GM15510 (cell line): ENCODE measurements at regions not wholly inside any gene's neighbourhood (a gene's known extent, or its start where the extent isn't known, plus 50 kb on each side); places are given as distances from the start of the nearest gene placed in this dataset.

Experiments used
- POLR2A ChIP-seq: IDR thresholded peaks from 3 replicates; pipeline ENCODE4 v1.6.1; 2011; ENCODE audit warnings: borderline replicate concordance; ENCODE audit not compliant: insufficient read length; ENCODE audit errors: extremely low read depth

DNA sequence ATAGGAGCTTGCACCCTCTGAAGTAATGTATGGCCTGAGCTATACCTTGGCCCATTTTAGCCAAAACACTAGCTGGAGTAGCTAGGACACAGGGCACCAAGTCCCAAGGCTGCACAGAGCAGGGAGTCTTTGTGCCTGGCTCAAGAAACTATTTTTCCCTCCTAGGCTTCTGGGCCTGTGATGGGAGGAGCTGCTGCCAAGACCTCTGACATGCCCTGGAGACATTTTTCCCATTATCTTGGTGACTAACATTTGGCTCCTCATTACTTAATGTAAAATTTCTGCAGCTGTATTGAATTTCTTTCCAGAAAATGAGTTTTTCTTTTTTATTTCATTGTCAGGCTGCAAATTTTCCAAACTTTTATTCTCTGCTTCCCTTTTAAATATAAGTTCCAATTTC, 1099.2 kb downstream of the CDH18 start:
- no peak for TF ChIP-seq POLR2A

DNA sequence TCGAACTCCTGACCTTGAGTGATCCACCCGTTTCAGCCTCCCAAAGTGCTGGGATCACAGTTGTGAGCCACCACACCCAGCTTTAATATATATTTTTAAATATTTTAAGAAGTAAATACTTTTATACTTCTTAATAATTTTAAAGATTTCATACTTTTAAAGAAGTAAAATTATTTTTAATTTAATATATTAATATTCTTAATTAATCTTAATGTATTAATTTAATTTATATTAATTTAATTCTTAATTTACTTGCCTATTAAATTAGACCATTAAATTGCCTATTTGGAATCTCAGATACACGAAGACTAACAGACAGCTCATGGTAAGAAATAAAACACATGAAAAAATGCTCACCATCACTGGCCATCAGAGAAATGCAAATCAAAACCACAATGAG, 1087.4 kb downstream of the CDH18 start:
- no peak for TF ChIP-seq POLR2A

DNA sequence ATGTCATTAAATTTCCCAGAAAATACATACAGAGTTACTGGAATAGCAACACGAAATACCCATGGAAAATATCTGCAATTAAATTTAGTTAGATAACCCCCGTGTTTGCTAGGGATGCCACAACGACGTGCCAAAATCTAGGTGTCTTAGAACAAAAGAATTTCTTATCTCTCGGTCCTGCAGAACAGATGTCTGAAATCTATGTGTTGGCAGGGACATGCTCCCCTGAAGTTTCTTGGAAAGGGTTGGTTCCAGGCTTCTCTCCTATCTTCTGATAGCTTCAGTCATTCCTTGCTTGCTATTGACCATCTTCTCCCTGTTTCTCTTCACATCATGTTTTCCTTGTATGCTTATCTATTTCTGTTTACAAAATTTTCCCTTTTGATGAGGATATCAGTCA, 1067.0 kb downstream of the CDH18 start:
- TF ChIP-seq POLR2A: no peak

DNA sequence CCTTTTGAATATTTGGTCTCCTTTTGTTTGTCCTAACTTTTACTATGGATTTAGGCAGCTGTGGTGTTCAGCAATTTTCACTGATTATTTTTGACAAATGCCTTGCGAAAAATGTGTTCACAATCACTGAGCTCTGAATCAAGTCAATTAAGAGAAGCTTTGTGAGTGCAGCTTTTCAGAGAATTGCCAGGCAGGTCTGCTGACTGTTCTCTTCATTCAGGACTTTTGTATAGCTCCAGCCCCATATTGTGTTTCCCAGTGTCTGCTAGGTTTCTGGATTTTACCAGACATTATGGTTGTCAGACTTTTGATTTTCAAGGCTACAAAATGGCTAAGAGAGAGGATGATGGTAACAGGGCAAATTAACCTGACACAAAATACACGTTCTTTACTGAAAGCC, 1055.9 kb downstream of the CDH18 start:
- TF ChIP-seq POLR2A: no peak

DNA sequence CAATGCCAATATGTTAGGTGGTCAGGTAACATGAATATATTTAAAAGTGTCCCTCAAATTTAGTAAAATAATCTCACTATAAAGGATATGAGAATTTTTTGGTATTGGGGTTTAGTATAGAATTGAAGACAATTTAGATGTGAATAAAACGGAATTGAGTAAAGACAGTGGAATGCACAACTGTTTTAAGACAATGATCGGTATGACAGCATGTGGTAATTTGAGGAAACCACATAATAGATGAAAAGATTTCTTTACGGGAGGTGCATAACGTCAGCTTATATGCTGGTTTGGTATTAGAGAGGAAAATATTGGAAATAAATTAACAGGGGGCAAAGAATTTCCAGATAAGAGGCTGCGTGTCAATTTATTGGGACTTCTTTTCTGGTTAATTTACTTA, 1043.2 kb downstream of the CDH18 start:
- no peak for TF ChIP-seq POLR2A

DNA sequence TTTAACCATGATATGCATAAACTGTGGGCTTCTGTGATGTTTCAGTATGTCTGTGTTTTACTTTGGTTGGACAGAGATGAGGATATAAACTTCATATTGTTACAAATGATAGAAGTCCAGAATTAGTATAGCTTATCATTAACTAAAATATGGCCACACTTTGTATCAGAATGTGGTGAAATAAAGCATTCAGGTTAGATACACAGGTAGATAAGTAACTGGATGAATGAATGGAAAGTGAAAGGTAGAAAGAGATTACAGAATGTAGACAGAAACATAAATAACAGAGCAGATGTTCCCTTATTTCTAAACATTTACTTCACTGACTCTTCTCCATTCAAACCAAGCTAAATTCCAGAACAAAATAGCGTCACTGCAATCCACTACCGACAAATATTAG, 1033.8 kb downstream of the CDH18 start:
- no peak for TF ChIP-seq POLR2A

DNA sequence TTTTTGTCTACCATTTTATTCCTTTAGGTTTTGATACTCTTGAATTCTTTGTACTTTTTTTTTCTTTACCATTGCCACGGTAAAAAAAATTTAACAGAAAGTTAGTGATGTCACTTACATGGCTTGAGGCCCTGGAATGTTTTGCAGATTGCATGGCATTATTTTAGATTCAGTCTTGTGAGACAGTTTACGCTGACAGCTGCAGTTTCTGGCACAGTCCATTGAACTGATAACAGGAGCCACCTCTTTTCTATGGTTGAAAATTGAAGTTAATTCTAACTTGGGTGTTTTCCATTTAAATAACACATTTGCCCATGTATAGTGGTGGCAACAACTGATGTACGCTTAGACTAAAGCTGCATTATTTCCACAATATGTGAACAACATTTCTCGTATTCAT, 1028.5 kb downstream of the CDH18 start:
- TF ChIP-seq POLR2A: no peak

DNA sequence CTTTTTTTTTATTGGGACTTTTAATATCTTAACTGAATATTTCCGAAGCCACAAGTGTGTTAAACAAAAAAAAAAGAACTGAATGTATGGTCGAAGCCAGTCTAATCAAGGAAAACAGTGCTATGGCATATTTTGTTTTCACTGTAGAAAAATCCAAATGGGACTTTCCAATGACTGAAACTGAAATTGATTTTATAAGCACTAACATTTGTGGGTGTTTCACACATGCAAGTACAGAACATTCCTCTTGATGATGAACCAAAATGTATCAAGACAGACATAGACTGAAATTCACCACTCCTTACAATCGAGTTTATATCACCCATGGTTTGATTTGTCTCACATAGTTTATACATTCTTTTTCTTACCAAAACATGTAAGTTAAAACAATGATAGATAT, 1026.8 kb downstream of the CDH18 start:
- no peak for TF ChIP-seq POLR2A

DNA sequence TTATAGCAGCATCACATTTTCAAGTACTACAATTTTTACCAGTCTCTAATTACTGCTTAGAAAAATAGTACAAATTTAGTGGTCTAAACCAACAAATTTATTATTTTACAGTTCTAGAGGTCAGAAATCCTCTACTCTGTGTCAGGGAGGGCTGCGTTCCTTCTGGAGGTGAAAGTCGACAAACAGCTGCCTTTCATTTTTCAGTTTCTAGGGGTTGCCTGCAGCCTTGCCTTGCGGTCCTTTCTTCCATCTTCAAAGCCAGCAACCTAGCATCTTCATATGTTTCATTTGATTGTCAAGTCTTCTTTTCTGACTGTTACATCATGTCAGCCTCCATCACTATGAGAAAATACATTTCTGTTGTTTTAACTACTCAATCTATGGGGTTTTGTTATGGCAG, 1022.1 kb downstream of the CDH18 start:
- TF ChIP-seq POLR2A: no peak

DNA sequence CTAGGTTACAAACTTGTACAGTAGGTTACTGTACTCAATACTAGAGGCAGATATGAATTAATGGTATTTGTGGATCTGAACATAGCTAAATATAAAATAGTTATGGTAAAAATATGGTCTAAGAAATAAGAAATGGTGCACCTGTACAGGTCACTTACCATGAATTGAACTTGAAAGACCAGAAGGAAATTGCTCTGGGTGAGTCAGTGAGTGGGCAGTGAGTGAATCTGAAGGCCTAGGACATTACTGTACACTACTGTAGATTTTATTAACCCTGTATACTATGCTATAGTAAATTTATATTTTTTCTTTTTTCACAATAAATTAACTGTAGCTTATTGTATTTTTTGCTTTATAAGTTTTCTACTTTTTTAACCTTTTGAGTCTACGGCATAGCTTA, 1020.4 kb downstream of the CDH18 start:
- no peak for TF ChIP-seq POLR2A

DNA sequence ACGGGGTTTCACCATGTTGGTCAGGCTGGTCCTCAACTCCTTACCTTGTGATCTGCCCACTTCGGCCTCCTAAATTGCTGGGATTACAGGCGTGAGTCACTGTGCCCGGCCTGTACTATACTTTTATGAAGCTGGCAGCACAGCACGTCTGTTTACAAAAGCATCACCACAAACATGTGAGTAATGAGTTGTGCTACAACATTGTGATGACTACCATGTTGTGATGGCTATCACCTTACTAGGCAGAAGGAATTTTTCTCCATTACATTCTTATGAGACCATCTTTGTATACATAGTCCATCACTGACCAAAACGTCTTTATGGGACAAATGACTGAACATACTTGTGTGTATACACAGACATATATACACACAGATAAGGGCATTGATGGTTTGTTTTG, 1019.0 kb downstream of the CDH18 start:
- TF ChIP-seq POLR2A: no peak

DNA sequence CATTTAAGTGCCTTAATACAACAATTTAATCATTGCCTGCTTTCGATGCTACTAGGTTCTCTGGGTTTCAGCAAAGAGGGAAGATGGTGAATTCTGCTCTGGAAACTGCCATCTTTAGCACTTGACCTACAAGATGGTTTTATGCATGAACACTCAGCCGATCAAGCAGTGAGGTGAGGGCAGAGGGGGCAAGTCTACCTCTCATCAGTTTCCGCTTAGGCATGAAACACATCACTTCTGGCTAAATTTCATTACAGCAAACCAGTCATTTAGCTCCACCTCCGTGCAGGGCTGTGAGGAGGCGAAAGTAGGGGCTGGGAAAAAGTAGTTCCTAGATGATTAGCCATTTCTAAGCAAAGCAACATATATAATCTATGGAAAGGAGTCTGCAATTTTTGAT, 1018.0 kb downstream of the CDH18 start:
- no peak for TF ChIP-seq POLR2A

DNA sequence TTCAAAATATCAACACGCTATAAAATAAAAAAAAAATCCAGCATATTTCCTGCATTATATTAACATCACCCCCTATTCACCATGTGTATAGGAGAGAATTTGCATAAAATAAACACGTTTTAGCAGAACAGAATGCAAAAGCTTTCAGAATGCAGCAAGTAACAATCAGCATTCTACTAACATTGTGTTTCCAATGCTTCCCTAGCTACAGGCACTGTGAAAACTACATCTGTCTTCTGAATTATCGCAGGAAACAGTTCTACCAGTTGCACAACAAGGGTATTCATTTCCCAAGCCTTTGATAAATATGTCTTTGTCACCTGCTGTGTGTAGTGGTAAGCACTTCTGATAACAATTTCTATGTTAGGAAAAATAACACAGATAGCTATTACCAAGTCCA, 1015.8 kb downstream of the CDH18 start:
- TF ChIP-seq POLR2A: no peak

DNA sequence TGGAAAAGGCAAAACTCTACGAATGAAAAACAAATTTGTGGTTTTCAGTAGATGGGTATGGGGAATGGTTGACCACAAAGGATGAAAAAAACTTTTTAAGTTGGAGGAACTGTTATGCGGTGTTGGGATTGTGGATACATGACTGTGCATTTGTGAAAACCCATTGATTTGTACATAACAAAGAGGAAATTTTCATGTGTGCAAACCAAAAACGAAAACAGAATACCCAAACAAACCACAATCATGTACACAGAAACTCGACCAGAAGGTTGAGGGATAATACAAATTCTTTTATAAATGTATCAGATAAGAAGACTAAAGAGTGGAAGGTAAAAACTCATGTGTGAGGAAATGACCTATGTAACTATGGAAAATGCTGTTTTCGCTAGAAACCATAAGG, 1012.4 kb downstream of the CDH18 start:
- TF ChIP-seq POLR2A: no peak

DNA sequence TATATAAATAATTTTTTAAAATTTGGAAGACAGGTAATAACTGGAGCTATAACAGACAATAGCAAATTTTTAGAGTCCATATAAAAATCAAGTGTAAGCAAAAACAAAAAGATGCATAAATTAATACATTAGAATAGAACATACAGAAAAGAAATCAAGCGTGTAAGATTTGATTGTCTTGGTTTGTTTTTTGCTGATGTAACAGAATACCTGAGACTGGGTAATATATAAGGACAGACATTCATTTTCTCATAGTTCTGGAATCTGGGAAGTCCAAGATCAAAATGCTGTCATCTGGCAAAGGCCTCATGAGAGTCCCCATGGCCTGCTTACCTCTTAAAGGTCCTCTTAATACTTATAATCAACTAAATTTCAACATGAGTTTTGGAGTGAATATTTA, 1010.1 kb downstream of the CDH18 start:
- TF ChIP-seq POLR2A: no peak

DNA sequence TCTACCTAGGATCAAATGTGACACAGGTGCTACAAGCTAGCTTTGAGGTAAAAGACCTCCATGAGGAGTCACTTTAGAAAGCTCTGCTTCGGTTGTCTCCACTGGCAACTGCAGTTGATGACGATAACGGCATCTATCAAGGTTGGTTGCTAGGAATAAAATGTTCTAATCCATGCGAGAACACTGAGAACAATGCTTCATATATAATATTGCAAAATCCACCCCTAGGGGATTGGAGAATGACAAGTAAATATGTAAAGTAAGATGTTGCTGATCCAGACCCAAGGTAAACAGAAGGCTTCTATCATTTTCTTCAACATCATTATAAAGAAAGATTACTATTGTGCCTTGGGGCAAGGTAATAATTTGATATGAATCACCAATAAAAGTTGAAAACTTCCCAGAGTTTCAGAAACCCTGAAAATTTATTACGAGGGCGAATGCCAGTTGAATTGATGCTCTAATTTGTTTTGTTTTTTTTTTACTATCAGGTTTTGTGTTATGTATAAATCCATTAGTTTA, 1003.4 kb downstream of the CDH18 start:
- TF ChIP-seq POLR2A: no peak

DNA sequence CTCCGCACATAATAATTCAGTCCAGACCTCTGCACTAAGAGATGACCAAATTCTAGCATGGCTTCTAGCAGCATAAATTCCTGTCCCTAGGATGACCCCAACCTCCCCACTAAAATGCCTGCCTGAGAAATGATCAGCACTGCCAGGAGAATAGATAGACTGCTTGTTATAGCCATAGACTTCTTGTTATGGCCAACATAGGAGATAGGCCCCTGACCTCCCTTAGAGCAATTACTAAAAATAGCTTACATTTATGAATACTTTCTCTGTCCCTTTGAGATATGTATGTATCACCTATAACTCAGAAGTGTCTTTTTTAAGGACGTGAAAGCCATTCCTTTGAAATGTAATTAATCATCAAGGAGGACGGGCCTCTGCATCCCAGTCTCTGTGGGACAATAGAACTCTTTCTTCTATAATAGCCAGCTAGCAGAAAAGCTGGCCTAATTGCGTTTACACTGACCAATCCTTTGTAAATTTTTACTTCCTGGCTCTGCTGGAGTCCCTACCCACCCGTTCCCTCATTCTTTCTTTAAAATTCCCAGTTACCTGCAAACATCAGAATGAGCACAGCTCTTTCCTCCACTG, 1002.7 kb downstream of the CDH18 start:
- TF ChIP-seq POLR2A: no peak
